Hepatocyte (in vitro differentiated cells): ENCODE measurements at regions not wholly inside any gene's neighbourhood (a gene's known extent, or its start where the extent isn't known, plus 50 kb on each side); places are given as distances from the start of the nearest gene placed in this dataset.

ENCODE experiments used
- DNase-seq: peaks from one replicate; pipeline ENCODE4 v3.0.0-alpha.2; 2016; ENCODE audit warnings: low spot score
- H2AFZ ChIP-seq: fragments of 200-600 bp; sonication (generic); 2 replicates; pipeline ENCODE4 v1.6.0; 2016; ENCODE audit warnings: antibody characterized with exemption, mild to moderate bottlenecking
- H3K27ac ChIP-seq: fragments of 200-600 bp; sonication (generic); 2 replicates; pipeline ENCODE4 v1.5.1; 2016; ENCODE audit warnings: mild to moderate bottlenecking
- H3K27me3 ChIP-seq: fragments of 200-600 bp; sonication (generic); 2 replicates; pipeline ENCODE4 v1.6.1; 2016
- H3K36me3 ChIP-seq: fragments of 200-600 bp; sonication (generic); replicated peaks from 2 replicates; pipeline ENCODE4 v1.5.1; 2016; ENCODE audit warnings: low read depth; ENCODE audit not compliant: insufficient read depth
- H3K4me1 ChIP-seq: fragments of 200-600 bp; sonication (generic); 2 replicates; pipeline ENCODE4 v1.5.1; 2016; ENCODE audit warnings: mild to moderate bottlenecking, moderate library complexity; ENCODE audit not compliant: insufficient read depth
- H3K4me2 ChIP-seq: fragments of 200-600 bp; sonication (generic); 2 replicates; pipeline ENCODE4 v1.6.0; 2016
- H3K4me3 ChIP-seq: fragments of 200-600 bp; sonication (generic); 2 replicates; pipeline ENCODE4 v1.5.1; 2016; ENCODE audit warnings: mild to moderate bottlenecking
- H3K79me2 ChIP-seq: fragments of 200-600 bp; sonication (generic); 2 replicates; pipeline ENCODE4 v1.6.0; 2017; ENCODE audit warnings: mild to moderate bottlenecking
- H3K9me2 ChIP-seq: fragments of 200-600 bp; sonication (generic); replicated peaks from 2 replicates; pipeline ENCODE4 v1.6.0; 2017; ENCODE audit warnings: mild to moderate bottlenecking; ENCODE audit not compliant: insufficient read depth
- H3K9me3 ChIP-seq: fragments of 200-600 bp; sonication (generic); 2 replicates; pipeline ENCODE4 v1.5.1; 2016; ENCODE audit warnings: low read depth, mild to moderate bottlenecking
- H4K20me1 ChIP-seq: fragments of 200-600 bp; sonication (generic); 2 replicates; pipeline ENCODE4 v1.6.0; 2016; ENCODE audit warnings: mild to moderate bottlenecking; ENCODE audit not compliant: insufficient read depth, poor library complexity, severe bottlenecking
- EZH2 ChIP-seq: fragments of 200-600 bp; sonication (generic); IDR thresholded peaks from 2 replicates; pipeline ENCODE4 v1.6.1; 2016; ENCODE audit warnings: antibody characterized with exemption, mild to moderate bottlenecking, borderline replicate concordance
- EZH2phosphoT487 ChIP-seq: fragments of 200-600 bp; sonication (generic); IDR thresholded peaks from one replicate; pipeline ENCODE4 v1.6.1; 2018; ENCODE audit warnings: antibody characterized with exemption, mild to moderate bottlenecking, low read depth, moderate library complexity; ENCODE audit not compliant: unreplicated experiment, severe bottlenecking
- WGBS: methylation state at CpG from one replicate; pipeline ENCODE4 v1.1.6; 2016; ENCODE audit warnings: low lambda C conversion rate; ENCODE audit errors: missing lambda C conversion rate; 5-methylcytosine and 5-hydroxymethylcytosine counted together
- TF ChIP-seq, protein P1 (sequence below): fragments of 200-600 bp; sonication (generic); IDR thresholded peaks from 2 replicates; pipeline ENCODE4 v1.5.1; 2016; ENCODE audit warnings: antibody characterized with exemption, mild to moderate bottlenecking; ENCODE audit not compliant: poor library complexity

DNA sequence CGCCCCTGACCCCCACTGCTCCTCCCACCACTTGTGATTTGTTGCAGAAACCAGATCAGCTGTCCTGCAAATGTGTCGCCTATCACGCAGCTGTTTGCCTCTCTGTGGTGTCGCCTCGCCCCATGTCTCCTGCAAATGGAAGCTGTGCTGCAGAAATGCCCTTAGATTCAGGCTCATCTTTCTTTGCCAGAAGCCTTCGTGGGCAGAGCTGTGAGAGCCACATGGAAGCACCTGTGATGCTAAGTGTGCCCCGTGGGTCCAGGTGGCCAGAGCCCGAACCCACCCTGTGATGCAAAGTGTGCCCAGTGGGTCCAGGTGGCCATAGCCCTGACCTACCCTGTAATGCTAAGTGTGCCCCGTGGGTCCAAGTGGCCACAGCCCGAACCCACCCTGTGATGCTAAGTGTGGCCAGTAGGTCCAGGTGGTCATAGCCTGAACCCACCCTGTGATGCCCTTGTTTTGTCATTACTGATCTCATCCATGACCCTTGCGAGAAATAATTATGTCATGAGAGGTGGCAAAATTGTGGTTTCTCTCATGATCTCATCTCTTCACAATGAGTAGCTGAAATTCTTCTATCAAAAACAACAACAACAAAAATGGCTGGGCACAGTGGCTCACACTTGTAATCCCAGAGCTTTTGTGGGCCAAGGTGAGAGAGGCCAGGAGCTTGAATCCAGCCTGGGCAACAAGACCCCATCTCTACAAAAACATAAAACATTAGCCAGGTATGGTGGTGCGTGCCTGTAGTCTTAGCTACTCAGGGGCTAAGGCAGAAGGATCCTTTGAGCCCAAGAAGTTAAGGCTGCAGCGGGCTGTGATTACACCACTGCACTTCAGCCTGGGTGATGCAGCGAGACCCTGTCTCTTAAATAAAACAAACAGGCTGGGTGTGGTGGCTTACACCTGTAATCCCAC lies 187.4 kb downstream of the GOLGA6L6 start:
- TF ChIP-seq EZH2phosphoT487 (no peak), EZH2 (no peak)
- TF ChIP-seq, protein P1, sequence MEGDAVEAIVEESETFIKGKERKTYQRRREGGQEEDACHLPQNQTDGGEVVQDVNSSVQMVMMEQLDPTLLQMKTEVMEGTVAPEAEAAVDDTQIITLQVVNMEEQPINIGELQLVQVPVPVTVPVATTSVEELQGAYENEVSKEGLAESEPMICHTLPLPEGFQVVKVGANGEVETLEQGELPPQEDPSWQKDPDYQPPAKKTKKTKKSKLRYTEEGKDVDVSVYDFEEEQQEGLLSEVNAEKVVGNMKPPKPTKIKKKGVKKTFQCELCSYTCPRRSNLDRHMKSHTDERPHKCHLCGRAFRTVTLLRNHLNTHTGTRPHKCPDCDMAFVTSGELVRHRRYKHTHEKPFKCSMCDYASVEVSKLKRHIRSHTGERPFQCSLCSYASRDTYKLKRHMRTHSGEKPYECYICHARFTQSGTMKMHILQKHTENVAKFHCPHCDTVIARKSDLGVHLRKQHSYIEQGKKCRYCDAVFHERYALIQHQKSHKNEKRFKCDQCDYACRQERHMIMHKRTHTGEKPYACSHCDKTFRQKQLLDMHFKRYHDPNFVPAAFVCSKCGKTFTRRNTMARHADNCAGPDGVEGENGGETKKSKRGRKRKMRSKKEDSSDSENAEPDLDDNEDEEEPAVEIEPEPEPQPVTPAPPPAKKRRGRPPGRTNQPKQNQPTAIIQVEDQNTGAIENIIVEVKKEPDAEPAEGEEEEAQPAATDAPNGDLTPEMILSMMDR, result no peak

DNA sequence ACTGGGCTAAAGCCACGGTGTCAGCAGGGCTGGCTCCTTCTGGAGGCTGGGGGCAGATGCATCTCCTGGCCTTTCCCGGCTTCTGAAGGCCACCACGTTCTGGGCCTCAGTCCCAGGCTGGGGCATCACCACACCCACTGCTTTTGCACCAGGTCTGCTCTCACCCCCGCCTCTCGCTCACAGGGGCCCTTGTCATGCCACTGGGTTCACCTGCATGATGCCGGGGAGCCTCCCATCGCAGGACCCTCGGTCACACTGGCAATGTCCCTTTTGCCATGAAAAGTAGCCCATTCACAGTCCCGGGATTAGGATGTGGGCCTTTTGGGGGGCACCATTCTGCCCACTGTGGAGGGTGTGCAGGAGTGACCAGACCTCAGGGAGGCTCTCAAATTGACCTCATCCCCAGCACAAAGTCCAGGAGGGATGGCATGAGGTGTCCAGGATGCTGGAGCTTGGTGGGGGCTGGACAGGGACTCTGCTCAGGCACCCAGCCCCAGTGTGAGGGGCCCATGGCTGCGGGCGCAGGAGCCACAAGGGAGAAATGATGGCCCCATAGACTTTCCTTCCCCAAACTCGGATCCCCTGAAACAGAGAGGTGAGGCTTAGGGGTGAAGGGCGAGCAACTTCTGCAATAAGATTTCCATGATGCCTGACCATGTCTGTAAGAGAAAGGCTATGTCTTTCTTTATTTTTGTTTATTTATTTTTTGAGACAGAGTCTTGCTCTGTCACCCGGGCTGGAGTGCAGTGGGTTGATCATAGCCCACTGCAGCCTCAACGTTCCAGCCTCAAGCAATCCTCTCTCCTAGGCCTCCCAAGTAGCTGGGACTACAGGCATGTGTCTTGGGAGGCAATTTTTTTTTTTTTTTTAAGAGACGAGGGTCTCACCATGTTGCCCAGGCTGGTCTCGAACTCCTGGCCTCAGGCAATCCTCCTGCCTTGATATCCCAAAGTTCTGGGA lies 189.1 kb downstream of the GOLGA6L6 start:
- no peaks in the 10 kb centered on the region for H3K79me2 ChIP-seq
- peaks cover 48% of the 10 kb centered on the region for H3K9me3 ChIP-seq
- no peak overlapping the region for H3K4me2 ChIP-seq
- no peak overlapping the region for H3K27ac ChIP-seq
- WGBS, result 67% methylated on average over 17 of the region's 17 CpGs
- TF ChIP-seq, protein P1, result no peak
- TF ChIP-seq EZH2phosphoT487 (no peak), EZH2 (no peak)
- peak; percentile 22 for DNase-seq
- H3K4me1 ChIP-seq, result no peaks in the 10 kb centered on the region
- H3K36me3 ChIP-seq, result no peaks in the 10 kb centered on the region
- H3K27me3 ChIP-seq, result no peaks in the 10 kb centered on the region
- H2AFZ ChIP-seq, result no peak overlapping the region
- H4K20me1 ChIP-seq, result no peaks in the 10 kb centered on the region
- no peak overlapping the region for H3K4me3 ChIP-seq
- H3K9me2 ChIP-seq, result no peaks in the 10 kb centered on the region

More for the DNA sequence above, 187.4 kb downstream of the GOLGA6L6 start:
- Histone ChIP-seq H3K9me2 (no peaks in the 10 kb centered on the region), H3K4me1 (no peaks in the 10 kb centered on the region), H3K27ac (no peak overlapping the region), H3K79me2 (no peaks in the 10 kb centered on the region), H3K27me3 (no peaks in the 10 kb centered on the region), H4K20me1 (no peaks in the 10 kb centered on the region), H2AFZ (no peak overlapping the region), H3K36me3 (no peaks in the 10 kb centered on the region), H3K9me3 (peaks cover 34% of the 10 kb centered on the region), H3K4me3 (no peak overlapping the region), H3K4me2 (no peak overlapping the region)
- 64% methylated on average over 14 of the region's 14 CpGs for WGBS
- peak; percentile 11 for DNase-seq

DNA sequence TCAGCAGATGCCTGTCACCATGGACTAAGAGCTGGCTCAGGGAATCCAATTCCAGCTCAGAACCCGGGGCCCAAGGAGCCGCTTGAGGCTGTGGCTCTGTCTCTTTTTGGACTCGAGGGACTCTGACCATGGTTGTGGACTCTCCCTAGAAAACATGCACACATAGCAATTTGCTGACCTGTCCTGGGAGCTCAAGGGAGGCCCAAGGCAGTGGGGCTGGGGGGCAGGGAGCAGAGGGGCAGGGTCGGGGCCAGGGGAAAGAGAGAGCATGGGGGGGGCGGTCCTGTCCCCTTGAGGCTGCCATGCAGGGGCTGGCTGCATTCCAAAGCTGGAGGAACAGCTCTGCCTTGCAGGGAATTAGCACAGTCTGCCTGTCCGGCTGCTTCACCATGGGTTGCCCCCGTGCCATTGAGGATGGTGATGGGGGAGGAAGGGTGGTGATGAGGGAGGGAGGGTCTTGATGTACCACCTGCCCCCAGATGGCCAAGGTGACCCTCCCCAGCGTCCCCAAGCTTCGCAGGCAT lies 190.1 kb downstream of the GOLGA6L6 start:
- Histone ChIP-seq H3K79me2 (no peaks in the 10 kb centered on the region), H3K4me3 (no peak overlapping the region), H3K27ac (no peak overlapping the region), H3K4me2 (no peak overlapping the region), H3K36me3 (no peaks in the 10 kb centered on the region), H3K9me3 (peaks cover 56% of the 10 kb centered on the region), H3K27me3 (no peaks in the 10 kb centered on the region), H3K4me1 (no peaks in the 10 kb centered on the region), H4K20me1 (no peaks in the 10 kb centered on the region), H2AFZ (no peak overlapping the region), H3K9me2 (no peaks in the 10 kb centered on the region)
- WGBS, result 59% methylated on average over 9 of the region's 9 CpGs
- TF ChIP-seq, protein P1, result no peak
- no peak for TF ChIP-seq EZH2phosphoT487
- no peak for TF ChIP-seq EZH2
- peak; percentile 45 for DNase-seq
